NCI-H510A treated with DMSO at 0.1 percent for 48 hours (cell line): ENCODE measurements at regions not wholly inside any gene's neighbourhood (a gene's known extent, or its start where the extent isn't known, plus 50 kb on each side); places are given as distances from the start of the nearest gene placed in this dataset.
"Not testable (repeated sequence)": the region's sequence is repeated elsewhere in the genome, so short reads cannot be mapped to it uniquely, and the experiment has no call there.

ENCODE experiments used
- DNase-seq: peaks from one replicate; lab custom pipeline; 2025; lab: John Stamatoyannopoulos, UW

DNA sequence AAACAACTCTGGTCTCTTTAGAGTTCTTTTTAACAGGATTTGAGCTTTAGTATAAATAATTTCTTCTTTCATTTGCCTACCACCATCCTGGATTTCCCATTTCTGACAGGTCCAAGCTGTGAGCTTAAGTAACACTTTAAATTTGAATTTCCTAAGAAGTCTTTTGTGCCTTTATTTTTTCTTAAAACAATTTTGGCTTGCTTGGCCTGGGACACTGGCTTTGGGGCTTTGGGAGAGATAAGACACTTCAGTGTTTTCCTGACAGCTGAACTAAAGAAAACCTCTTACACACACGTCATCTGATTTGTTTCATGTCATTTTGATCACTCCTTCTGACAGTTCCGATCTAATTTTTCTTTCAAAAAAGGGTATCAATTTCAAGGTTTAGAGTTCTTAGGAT lies 121.3 kb upstream of the BMPER start:
- DNase-seq: no peak

DNA sequence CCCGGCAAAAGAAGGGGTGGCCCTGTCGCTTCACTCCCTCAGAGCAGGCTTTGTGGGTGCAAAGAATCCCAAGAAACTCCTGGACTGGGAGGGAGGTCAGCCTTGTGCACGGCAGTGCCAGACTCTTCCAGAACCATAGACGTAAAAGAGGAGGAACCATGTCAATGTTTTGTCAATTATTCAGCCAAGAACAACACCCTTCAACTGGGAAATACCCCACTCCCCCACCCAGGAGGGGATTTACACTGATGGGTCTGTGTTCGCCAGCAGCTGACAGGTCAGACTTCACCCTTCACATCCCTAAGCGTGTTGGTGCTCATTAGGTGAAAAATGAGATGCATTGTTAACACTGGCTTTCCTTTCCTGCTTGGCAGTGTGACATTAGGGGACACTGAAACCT lies 116.8 kb upstream of the BMPER start:
- no peak for DNase-seq

DNA sequence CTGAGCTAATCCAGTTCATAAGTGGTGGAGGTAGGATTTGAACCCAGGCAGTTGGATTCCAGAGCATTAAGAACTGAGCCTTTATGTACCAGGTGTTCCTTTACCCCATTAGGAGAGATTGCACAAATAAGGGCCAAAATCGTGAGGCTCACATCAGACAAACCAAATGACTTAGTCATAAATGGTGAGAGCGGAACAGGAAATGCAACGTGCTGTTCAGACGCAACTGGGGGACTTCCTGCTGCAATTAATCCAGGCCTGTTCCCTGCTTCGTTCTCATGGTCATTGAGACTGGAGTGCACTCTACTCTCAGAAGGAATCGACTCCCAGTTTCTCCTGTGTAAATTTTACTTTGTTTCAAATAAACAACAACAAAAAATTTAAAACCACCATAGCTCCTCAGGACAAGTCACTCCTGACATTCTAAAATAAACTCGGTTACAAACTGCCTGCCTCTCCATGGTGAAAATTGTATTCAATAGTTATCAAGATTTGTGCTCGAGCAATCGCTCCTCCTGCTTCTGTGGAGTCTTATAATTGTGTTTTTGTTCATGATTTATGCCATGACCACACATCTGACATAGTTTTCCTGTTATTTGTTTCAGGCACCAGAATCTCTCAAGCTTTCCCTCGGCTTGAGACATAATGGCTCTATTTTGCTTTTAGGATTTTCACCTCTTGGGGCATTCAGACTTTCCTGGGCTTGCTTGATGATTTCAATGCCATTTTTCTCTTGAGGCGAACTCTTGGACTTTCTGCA lies 115.3 kb upstream of the BMPER start:
- no peak for DNase-seq

GRCh38 chr7:33790746-33791145 lies 114.6 kb upstream of the BMPER start:
- DNase-seq: no peak

GRCh38 chr7:33792041-33792440 lies 113.3 kb upstream of the BMPER start:
- DNase-seq: no peak

GRCh38 chr7:33792547-33793105 lies 112.7 kb upstream of the BMPER start:
- DNase-seq: no peak

DNA sequence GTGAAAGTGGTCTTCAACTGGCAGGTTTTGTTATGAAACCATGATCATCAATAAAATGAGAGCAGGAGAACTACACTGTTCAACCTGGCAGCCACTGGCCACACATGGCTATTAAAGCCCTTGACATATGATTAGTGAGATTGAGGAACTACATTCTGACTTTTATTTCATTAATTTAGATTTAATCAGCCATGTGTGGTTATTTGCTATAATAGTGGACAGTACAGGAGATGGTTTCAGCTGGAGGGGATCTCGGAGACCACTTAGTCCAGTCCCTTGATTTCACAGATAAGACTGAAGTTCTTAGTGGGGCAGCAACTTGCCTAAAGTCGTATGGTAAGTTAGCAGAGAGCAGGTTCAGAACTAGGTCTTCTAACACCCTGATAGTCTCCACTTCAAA lies 111.7 kb upstream of the BMPER start:
- DNase-seq: no peak

- DNase-seq: no peak
Observed at GRCh38 chr7:33794419-33794818, 110.9 kb upstream of the BMPER start.

DNA sequence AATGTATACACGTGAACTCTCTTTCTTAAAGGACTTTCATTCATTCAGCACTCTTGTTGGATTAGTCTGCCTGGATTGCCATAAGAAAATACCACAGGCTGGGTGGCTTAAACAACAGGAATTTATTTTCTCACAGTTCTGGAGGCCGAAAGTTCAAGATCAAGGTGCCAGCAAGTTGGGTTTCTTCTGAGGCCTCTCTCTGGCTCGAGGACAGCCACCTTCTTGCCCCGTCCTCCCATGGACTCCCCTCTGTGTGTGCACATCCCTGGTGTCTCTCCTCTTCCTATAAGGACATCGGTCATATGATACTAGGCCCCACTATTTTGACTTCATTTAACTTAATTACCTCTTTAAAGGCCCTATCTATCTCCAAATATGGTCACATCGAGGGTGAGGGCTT lies 110.4 kb upstream of the BMPER start:
- DNase-seq: no peak

DNA sequence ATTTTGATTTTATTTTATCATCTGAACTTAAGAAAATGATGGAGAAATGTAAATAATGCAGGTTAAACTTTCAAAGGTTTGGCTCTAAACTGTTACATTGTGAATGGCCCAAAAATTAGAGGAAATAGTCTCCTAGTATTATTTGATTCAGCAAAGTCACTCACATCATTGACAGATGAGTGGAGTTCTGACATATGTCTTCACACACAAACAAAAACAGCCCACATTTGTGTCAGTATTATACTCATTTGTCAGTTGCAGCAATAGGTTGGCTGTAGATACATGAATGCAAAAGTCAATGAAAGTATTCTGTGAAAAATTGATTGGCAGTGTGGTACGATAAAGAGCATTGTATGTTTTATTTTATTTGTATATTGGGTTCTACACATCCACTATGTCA lies 108.8 kb upstream of the BMPER start:
- no peak for DNase-seq

DNA sequence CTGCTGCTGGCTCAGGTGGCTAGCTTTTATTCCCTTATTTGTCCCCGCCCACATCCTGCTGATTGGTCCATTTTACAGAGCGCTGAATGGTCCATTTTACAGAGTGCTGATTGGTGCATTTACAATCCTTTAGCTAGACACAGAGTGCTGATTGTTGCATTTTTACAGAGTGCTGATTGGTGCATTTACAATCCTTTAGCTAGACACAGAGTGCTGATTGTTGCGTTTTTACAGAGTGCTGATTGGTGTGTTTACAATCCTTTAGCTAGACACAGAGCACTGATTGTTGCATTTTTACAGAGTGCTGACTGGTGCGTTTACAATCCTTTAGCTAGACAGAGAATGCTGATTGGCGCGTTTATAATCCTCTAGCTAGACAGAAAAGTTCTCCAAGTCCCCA lies 107.8 kb upstream of the BMPER start:
- DNase-seq: not testable (repeated sequence)

GRCh38 chr7:33798686-33799325 lies 106.5 kb upstream of the BMPER start:
- no peak for DNase-seq

- DNase-seq: no peak
Observed at GRCh38 chr7:33799766-33800165, 105.6 kb upstream of the BMPER start.

- no peak for DNase-seq
Observed at GRCh38 chr7:33802600-33802999, 102.7 kb upstream of the BMPER start.

DNA sequence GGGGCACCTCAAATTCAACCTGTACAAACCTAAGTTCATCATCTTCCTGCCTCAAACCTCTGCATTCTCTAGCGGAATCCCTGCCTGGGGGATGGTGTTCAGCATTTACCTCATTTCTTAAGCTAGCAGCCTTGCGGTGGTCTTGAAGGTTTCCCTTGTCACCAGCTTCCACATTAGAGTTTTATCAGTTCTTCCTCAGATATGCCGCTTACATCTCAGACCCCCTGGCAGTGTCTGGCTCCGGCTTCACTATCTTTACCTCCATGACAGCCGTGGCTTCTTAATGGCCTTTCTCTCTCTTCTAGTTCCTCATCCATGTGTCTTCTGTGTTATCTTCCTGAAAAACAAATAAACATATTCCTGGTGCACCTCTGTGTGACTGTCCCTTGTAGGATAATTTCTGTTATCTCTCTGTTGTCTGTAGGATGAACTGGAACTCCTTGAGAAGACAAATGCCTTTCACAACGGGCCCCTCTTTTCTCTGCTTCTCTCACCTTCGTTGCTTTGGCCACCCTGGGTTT lies 101.1 kb upstream of the BMPER start:
- DNase-seq: no peak

DNA sequence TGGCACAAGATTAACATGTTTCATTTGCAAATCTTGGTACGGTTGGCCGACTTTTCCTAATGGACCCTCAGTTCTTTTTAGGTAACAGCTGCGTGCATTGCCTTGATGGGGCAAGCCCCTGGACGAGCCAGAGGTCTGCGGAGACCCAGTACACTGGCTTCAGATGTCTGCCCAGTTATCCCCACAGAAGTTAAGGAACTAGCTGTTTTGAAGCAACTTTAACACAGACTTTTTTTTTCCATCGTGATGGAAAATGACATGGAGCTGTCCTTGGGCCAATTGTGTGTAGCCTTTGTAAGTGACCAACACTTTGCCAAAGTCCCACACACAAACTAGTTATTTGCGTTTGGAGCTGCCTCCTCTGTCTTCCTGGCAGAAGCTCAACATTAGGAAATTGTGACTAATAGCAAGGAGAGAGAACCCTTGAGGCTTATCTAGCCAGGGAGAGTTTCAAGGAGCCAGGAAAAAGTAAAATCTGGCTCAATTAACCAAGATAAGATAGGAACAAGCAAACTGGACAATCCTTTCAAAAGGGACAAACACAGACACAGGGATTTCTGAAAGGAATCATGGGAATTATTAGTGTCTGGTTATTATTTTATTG lies 99.6 kb upstream of the BMPER start:
- DNase-seq: no peak

- DNase-seq: no peak
Observed at GRCh38 chr7:33806298-33807154, 98.8 kb upstream of the BMPER start.

DNA sequence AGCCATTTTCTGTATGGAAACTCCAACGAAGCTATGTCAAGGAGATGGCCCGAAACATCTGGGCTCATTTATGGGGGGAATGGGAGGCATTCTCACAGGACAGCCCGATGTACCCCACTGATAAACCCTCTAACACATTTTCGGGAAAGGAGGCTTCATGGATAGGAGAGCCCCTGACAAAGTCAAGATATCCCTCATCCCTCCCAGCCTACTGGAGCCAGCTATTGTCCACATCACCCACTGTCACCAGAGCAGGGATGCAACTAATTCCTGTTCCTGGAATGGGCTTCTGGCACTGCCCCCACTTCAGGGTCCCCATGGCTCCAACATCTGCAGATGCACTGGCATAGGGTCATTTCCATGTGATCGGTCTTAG lies 98.2 kb upstream of the BMPER start:
- DNase-seq: no peak

DNA sequence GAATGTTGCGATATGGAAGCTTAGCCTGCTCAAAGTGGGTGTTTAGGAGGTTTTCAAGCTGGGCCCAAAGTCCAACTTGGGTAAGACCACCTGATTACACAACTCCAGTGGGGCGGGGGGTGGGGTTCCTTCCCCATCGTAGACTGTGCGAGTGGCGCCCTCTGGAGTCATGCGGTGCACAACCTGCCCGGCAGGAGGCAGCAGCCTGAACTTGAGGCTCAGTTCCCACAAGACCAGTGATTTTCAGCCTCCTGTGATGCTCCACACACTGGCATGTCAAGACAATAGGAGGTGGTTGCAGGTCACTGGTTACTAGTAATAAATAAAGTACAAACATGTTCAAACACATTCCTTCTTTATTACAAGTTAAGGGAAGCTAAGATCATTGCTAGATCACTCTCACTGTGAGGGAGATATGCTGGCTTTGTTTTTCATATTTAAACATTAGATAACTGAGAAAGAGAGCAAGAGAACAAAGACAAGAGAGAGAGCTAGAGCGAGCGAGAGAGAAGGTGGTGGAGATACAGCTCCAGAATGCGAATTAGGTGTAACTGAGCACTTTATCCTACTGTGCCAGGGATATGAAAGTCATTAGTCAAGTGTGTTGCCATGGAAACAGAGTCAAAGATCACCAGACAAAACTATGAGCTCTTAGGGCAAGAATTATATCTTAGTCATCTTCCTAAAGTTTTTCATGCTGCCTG lies 97.4 kb upstream of the BMPER start:
- DNase-seq: no peak

- no peak for DNase-seq
Observed at GRCh38 chr7:33809228-33809627, 96.1 kb upstream of the BMPER start.

DNA sequence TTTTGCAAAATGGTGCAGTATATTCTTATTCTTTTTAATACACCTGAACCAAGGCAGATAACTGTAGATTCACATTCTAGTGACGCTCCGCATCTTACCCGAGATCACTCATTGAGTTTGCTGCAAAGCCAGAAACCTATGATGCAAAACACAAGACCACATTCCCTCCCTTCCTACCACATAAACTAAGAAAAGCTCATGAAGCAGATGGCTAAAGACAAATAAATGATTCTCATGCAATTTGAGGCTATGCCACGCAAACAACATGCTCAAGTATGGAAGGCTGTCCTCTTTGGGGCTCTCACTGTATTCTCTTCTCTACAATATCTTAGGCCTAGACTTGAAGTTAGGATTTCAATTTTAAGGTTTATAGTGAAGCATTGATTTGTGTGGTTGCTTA lies 95.0 kb upstream of the BMPER start:
- no peak for DNase-seq
